Tibial artery (tissue), 4 donors: ENCODE measurements at regions not wholly inside any gene's neighbourhood (a gene's known extent, or its start where the extent isn't known, plus 50 kb on each side); places are given as distances from the start of the nearest gene placed in this dataset.

Experiments
- DNase-seq, 2 donors: peaks; one replicate each; pipeline ENCODE4 v3.0.0-alpha.2; 2019
- H3K27ac ChIP-seq, 2 donors: fragments of 200-600 bp; sonication (generic) in 1 of 2; 1 replicate in 1 of 2; 2 replicates in 1 of 2; pipeline ENCODE4 v1.5.1; 2018 to 2019; ENCODE audit warnings: mild to moderate bottlenecking in 1 of 2
- H3K27me3 ChIP-seq, 2 donors: fragments of 200-600 bp; sonication (generic) in 1 of 2; one replicate each; pipeline versions ENCODE4 v1.5.1 to v1.6.0; 2016 to 2019
- H3K36me3 ChIP-seq, 3 donors: fragments of 200-600 bp; sonication (generic) in 2 of 3; one replicate each; pipeline ENCODE4 v1.5.1; 2016 to 2019; ENCODE audit warnings: mild to moderate bottlenecking in 2 of 3
- H3K4me1 ChIP-seq, 4 donors: fragments of 200-600 bp; sonication (generic) in 2 of 4; 1 replicate in 3 of 4; 2 replicates in 1 of 4; pipeline ENCODE4 v1.5.1; 2016 to 2019
- H3K4me3 ChIP-seq, 2 donors: fragments of 200-600 bp; sonication (generic) in 1 of 2; 1 replicate in 1 of 2; 2 replicates in 1 of 2; pipeline ENCODE4 v1.5.1; 2018 to 2019; ENCODE audit warnings: mild to moderate bottlenecking in 2 of 2
- H3K9me3 ChIP-seq, 3 donors: fragments of 200-600 bp; sonication (generic) in 1 of 3; one replicate each; pipeline ENCODE4 v1.5.1; 2016 to 2019
- intact Hi-C: fragments of 100-400 bp; cut with DNase I; formaldehyde crosslinking; loops from one replicate; pipeline ENCODE4 v1.15.0; 2023; ENCODE audit warnings: low total_unique reads
- TF ChIP-seq, protein P1 (sequence below), 2 experiments: fragments of 200-600 bp in 1 of 2; fragments of 450-650 bp in 1 of 2; IDR thresholded peaks; one replicate each; pipeline ENCODE4 v1.5.1; 2017 to 2019; ENCODE audit warnings: antibody characterized with exemption in 2 of 2, mild to moderate bottlenecking in 1 of 2, moderate library complexity in 1 of 2

DNA sequence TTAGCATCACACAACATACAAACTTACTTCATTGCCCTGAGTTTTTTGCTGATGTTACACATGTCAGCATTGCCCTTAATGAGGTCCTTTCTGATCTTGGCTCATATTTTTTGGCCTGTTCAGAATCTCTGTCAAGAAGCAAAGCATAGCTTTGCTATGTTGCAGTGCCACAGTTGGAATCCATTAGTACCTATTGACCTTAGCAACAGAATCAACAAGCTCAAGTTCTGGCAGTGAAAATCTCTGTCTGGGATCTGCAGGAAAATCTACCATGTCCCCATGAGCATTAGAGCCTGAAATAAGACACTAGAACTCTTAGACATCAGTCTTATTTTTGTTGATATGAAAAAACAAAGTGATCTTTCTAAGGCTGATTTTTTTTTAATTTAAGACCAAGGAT lies 105.6 kb upstream of the FHL2 start:
- no peak for DNase-seq
- no peaks in the 10 kb centered on the region for H3K27me3 ChIP-seq
- TF ChIP-seq, protein P1, sequence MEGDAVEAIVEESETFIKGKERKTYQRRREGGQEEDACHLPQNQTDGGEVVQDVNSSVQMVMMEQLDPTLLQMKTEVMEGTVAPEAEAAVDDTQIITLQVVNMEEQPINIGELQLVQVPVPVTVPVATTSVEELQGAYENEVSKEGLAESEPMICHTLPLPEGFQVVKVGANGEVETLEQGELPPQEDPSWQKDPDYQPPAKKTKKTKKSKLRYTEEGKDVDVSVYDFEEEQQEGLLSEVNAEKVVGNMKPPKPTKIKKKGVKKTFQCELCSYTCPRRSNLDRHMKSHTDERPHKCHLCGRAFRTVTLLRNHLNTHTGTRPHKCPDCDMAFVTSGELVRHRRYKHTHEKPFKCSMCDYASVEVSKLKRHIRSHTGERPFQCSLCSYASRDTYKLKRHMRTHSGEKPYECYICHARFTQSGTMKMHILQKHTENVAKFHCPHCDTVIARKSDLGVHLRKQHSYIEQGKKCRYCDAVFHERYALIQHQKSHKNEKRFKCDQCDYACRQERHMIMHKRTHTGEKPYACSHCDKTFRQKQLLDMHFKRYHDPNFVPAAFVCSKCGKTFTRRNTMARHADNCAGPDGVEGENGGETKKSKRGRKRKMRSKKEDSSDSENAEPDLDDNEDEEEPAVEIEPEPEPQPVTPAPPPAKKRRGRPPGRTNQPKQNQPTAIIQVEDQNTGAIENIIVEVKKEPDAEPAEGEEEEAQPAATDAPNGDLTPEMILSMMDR (IDR thresholded peaks at IDR 0.05) = no peak
- no peak overlapping the region for H3K27ac ChIP-seq
- no peak overlapping the region for H3K4me3 ChIP-seq
- no peaks in the 10 kb centered on the region for H3K9me3 ChIP-seq
- no peaks in the 10 kb centered on the region for H3K4me1 ChIP-seq
- intact Hi-C loops = no loop called here
- H3K36me3 ChIP-seq = no peaks in the 10 kb centered on the region

DNA sequence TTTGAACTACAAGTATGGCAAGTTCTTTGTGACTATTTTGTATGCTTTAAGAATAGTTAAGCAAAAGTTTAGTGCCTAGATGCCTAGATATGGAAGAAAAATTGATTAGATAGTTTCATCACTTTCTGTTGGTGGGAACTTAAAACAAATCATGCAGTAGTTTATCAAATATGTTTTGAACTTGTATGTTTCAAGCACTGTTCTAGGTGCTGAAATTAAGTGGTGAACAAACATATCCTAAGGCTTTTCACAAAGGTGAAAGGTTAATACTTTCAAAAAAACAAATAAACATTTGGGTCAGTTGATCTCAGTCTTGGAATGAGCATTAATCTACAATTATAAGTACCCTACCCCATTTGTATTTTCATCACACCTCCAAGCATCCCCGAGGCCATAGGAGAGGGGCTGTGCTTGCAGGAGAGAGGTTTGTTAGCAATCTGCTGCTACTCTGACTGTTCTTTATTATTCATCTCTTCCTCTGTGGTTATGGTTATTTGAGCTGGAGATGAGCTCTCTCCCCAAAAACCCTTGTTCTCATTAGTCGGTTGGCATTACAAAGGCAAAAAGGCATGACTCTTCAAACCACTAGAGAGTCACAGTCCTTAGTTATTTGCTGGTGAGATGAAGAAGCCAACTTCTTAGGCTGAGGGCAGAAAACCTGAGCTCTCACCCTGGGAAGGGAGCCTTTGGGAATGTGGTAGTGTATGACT lies 103.9 kb upstream of the FHL2 start:
- Histone ChIP-seq H3K4me3 (no peak overlapping the region), H3K36me3 (no peaks in the 10 kb centered on the region), H3K27me3 (no peaks in the 10 kb centered on the region), H3K9me3 (no peaks in the 10 kb centered on the region), H3K4me1 (no peaks in the 10 kb centered on the region), H3K27ac (no peak overlapping the region)
- no peak for DNase-seq
- TF ChIP-seq, protein P1 (IDR thresholded peaks at IDR 0.05) = no peak
- intact Hi-C loops = no loop called here

DNA sequence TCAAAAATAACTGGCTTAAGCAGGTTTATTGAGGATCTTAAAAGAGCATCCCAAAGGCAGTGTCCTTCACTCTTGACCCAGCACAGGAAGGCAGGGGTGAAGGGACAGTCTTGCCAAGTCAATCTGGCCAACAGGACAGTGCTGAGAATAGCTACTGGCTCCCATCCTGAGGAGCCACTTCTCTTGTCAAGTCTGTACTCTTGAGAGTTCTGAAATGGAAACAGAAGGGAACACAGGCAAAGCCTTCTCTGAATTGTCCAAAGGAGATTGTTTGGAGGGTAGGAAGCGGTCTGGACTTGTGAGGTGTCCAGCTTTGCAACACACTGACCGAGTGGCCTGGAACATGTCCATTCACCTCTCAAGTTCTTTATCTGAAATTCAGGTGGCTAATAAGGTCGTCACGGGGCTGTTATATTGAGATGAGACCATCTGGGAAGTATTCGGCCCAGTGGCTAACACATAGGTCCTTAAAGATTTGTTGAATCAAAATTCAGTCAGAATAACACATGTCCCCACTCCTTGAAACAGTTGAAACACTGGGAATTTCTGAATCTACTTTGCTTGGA lies 99.5 kb upstream of the FHL2 start:
- TF ChIP-seq, protein P1 (IDR thresholded peaks at IDR 0.05) = no peak
- Histone ChIP-seq H3K36me3 (no peaks in the 10 kb centered on the region), H3K27ac (no peak overlapping the region), H3K4me1 (no peaks in the 10 kb centered on the region), H3K9me3 (peaks cover 0 to 5% (median 0%) of the 10 kb centered on the region in 3 donors), H3K27me3 (no peaks in the 10 kb centered on the region), H3K4me3 (no peak overlapping the region)
- intact Hi-C loops = no loop called here
- DNase-seq = no peak

DNA sequence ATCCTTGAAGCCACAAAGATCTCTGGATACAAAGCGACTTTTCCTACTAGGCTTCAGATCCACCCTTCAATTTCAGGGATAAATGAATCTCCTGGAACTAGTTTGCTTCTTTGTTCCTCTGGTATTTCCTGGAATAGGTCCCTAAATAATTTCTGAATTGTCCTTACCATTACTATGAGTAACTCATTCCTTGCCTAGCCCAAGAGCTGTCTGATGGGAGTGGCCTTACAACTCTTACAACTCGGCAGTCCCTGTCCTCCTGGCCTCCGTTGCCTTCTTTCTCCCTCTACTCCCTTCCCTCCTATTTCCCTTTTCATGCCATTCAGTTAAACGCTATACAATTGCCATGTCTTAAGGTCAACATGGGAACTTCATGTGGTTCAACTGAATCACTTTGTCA lies 98.2 kb upstream of the FHL2 start:
- H3K27me3 ChIP-seq = no peaks in the 10 kb centered on the region
- peaks cover 0 to 16% (median 0%) of the 10 kb centered on the region in 3 donors for H3K9me3 ChIP-seq
- intact Hi-C loops = no loop called here
- H3K27ac ChIP-seq = no peak overlapping the region
- no peaks in the 10 kb centered on the region for H3K36me3 ChIP-seq
- H3K4me1 ChIP-seq = no peaks in the 10 kb centered on the region
- H3K4me3 ChIP-seq = no peak overlapping the region
- DNase-seq = no peak
- TF ChIP-seq, protein P1 (IDR thresholded peaks at IDR 0.05) = no peak

DNA sequence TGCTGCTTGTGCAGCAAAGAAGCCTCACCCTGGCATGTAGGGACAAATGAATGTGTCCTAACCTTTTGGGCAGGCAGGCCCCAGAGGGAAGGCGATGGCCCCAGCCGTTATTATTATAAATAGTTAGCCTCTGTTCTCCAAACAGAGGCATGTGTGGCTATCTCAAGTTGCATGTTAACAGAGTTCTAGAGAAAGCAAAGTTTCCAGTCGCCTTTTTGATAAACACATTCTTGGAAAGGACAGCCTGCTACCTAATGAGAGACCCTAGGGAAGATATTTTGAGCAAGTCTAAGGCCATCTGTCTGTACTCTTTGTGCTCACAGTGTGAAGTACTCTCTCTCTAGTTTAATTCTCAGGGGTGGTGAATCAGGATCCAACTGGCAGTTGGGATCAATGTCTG lies 97.4 kb upstream of the FHL2 start:
- H3K36me3 ChIP-seq = no peaks in the 10 kb centered on the region
- intact Hi-C loops = no loop called here
- no peak overlapping the region for H3K4me3 ChIP-seq
- no peaks in the 10 kb centered on the region for H3K4me1 ChIP-seq
- peaks cover 0 to 20% (median 0%) of the 10 kb centered on the region in 3 donors for H3K9me3 ChIP-seq
- no peaks in the 10 kb centered on the region for H3K27me3 ChIP-seq
- TF ChIP-seq, protein P1 (IDR thresholded peaks at IDR 0.05) = no peak
- H3K27ac ChIP-seq = no peak overlapping the region
- DNase-seq = no peak
